ENCODE measurements at regions not wholly inside any gene's neighbourhood (a gene's known extent, or its start where the extent isn't known, plus 50 kb on each side); places are given as distances from the start of the nearest gene placed in this dataset.

DNA sequence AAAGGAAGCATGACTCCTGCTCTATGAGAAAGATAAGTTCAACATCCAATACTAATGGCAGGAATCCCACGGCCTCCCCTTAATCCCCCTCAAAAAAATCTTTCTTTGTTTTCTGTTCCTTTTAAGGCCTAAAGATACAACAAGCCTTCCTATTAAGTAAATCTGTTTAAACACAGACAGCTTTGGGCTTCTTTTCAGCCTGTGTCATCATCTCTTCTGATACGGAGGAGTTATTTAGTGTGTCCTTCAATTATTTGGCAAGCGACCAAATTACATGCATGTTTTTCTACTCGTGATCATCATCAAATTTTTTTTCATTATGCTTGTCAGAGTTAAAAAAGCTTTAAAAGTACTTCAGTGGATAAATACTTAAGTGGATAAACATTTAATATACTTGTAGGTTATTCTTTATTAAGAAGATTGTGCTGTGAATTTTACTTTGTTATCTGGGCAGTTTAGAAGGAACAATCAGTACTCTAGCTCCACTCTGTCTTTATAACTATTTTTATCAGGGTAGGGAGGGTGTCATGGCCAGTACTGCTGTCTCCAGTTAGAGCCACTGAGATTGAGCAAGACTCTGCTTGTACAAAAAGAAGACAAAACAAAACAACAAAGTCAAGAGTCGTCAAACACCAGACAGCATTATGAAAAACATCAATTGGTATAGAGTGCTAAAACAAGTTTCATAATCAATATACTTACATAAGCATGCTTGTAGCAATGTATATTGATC is 210.7 kb downstream of the PRR32 start:
- FAIRE-seq (no peak), DNase-seq (ENCODE audit: insufficient read length, low spot score) (no peak)
- no peak for TF ChIP-seq POLR2AphosphoS5 (IDR thresholded peaks at IDR 0.05; ENCODE audit: low read depth, low read length)
- TF ChIP-seq SPI1 (IDR thresholded peaks at IDR 0.05; ENCODE audit: low read depth, low read length) = no peak
- no peak for TF ChIP-seq TAF1 (IDR thresholded peaks at IDR 0.05; ENCODE audit: low read depth, low read length)

DNA sequence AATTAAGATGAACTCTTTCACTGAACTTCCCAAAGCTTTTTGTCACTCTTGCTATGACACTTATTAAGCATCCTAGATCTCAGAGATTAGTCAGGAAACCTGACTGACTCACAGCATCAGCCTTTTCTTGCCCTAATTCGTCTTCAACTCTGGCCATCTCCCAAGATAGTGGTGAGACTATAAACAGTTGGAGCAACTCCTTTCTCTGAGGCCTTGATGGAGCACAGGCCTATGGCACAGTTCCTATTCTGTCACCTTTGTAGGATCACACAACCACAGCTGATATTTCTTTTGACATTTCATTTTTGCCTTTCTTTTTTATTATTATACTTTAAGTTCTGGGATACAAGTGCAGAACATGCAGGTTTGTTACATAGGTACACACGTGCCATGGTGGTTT is 217.6 kb downstream of the PRR32 start:
- no peak for FAIRE-seq
- TF ChIP-seq TAF1 (IDR thresholded peaks at IDR 0.05; ENCODE audit: low read depth, low read length) (no peak), SPI1 (IDR thresholded peaks at IDR 0.05; ENCODE audit: low read depth, low read length) (no peak), POU2F2 (IDR thresholded peaks at IDR 0.05; ENCODE audit: low read depth, low read length) (no peak), PAX5 (IDR thresholded peaks at IDR 0.05; ENCODE audit: insufficient read depth, low read length, severe bottlenecking) (no peak), POLR2AphosphoS5 (IDR thresholded peaks at IDR 0.05; ENCODE audit: low read depth, low read length) (no peak), POLR2A (IDR thresholded peaks at IDR 0.05; ENCODE audit: low read depth, low read length) (no peak)

DNA sequence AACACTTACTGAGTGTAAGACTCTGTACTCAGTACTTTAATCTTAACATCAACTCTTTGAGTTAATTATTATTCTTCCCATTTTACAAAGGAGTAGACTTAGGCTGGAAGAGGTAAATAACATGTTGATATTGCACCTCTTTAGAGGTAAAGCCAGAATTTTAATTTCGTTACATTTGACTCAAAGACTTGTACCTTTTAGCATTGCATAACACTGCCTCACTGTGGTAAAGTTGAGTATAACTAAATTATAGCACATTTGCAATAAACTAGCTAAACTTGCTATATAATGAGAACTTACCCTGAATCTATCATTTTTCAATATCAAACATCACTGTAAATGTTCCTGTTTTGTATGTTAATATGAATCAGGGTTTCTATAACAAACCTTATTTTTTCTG is 218.5 kb downstream of the PRR32 start:
- TF ChIP-seq POU2F2 (IDR thresholded peaks at IDR 0.05; ENCODE audit: low read depth, low read length) (no peak), SPI1 (IDR thresholded peaks at IDR 0.05; ENCODE audit: low read depth, low read length) (no peak), TAF1 (IDR thresholded peaks at IDR 0.05; ENCODE audit: low read depth, low read length) (no peak), PAX5 (IDR thresholded peaks at IDR 0.05; ENCODE audit: insufficient read depth, low read length, severe bottlenecking) (no peak), POLR2AphosphoS5 (IDR thresholded peaks at IDR 0.05; ENCODE audit: low read depth, low read length) (no peak), POLR2A (IDR thresholded peaks at IDR 0.05; ENCODE audit: low read depth, low read length) (no peak)
- DNase-seq (ENCODE audit: insufficient read length, low spot score) = no peak
- no peak for FAIRE-seq

More for the DNA sequence above, 217.6 kb downstream of the PRR32 start:
- no peak for DNase-seq (ENCODE audit: insufficient read length, low spot score)

DNA sequence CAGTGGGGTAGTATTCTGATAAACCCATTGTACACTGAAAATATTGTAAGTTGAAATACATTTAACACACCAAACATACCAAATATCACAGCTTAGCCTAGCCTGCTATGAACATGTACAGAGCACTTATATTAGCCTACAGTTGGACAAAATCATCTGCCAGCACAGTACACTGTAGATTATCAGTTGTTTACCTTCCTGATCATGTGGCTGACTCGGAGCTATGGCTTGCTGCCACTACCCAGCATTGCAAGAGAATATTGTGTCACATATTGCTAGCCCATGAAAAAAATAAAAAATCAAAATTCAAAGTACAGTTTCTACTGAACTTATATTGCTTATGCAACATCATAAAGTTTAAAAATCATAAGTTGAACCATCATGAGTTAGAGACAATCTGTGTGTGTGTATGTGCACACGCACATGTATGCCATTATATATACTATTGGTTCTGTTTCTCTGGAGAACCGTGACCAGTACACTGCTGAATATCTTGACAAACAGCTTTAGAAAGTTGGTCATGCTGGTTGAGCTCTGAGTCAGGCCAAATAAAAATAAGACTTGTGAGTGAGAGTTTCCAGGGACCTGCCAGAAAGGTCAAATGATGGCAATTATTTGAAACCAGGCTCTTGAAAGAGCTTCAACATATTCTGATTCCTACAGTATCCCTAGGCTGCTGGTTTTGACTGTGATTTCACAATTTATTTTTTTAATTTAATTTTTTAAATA is 238.5 kb downstream of the PRR32 start:
- FAIRE-seq (no peak), DNase-seq (ENCODE audit: insufficient read length, low spot score) (no peak)
- TF ChIP-seq POLR2A (IDR thresholded peaks at IDR 0.05; ENCODE audit: low read depth, low read length) (no peak), TAF1 (IDR thresholded peaks at IDR 0.05; ENCODE audit: low read depth, low read length) (no peak), PAX5 (IDR thresholded peaks at IDR 0.05; ENCODE audit: insufficient read depth, low read length, severe bottlenecking) (no peak), POLR2AphosphoS5 (IDR thresholded peaks at IDR 0.05; ENCODE audit: low read depth, low read length) (no peak), POU2F2 (IDR thresholded peaks at IDR 0.05; ENCODE audit: low read depth, low read length) (no peak), SPI1 (IDR thresholded peaks at IDR 0.05; ENCODE audit: low read depth, low read length) (no peak)

DNA sequence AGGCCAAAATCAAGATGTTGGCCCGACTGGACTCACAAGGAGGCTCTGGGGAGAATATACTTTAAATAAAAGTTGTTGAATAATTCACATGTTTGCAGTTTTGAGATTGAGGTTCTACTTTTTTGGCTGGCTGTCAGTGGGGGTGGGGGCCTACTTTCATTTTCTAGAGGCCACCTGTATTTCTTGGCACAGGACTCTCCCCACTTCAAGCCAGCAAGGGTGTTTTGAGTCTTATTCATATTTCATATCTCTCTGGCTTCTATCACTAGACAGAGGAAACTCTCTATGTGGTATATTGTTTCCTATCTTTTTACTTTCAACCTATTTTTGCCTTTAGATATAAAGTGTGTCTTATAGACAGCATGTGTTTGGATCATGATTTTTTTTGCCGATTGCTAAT is 266.4 kb downstream of the PRR32 start:
- no peak for FAIRE-seq
- no peak for DNase-seq (ENCODE audit: insufficient read length, low spot score)
- TF ChIP-seq SPI1 (IDR thresholded peaks at IDR 0.05; ENCODE audit: low read depth, low read length) (no peak), TAF1 (IDR thresholded peaks at IDR 0.05; ENCODE audit: low read depth, low read length) (no peak), POU2F2 (IDR thresholded peaks at IDR 0.05; ENCODE audit: low read depth, low read length) (no peak), POLR2A (IDR thresholded peaks at IDR 0.05; ENCODE audit: low read depth, low read length) (no peak), POLR2AphosphoS5 (IDR thresholded peaks at IDR 0.05; ENCODE audit: low read depth, low read length) (no peak), PAX5 (IDR thresholded peaks at IDR 0.05; ENCODE audit: insufficient read depth, low read length, severe bottlenecking) (no peak)

DNA sequence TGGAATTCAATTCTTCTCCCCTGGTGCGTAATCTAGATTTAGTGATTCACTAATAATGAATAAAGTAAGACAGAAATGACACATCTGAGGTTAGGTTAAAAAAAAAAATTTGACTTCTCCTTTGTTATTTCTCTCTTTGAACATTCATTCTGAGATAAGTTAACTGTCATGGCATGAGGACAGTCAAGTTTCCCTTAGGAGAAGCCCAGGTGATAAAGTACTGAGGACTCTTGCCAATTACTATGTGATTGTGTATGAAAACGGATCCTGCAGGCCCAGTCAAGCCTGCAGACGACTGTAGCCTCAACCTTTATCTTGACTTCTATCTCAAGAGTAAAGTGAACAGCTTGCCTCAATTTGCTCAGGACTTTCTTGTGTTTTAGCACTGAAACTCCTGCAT is 293.2 kb downstream of the PRR32 start:
- TF ChIP-seq POU2F2 (IDR thresholded peaks at IDR 0.05; ENCODE audit: low read depth, low read length) (no peak), POLR2AphosphoS5 (IDR thresholded peaks at IDR 0.05; ENCODE audit: low read depth, low read length) (no peak), SPI1 (IDR thresholded peaks at IDR 0.05; ENCODE audit: low read depth, low read length) (no peak), POLR2A (IDR thresholded peaks at IDR 0.05; ENCODE audit: low read depth, low read length) (no peak), TAF1 (IDR thresholded peaks at IDR 0.05; ENCODE audit: low read depth, low read length) (no peak), PAX5 (IDR thresholded peaks at IDR 0.05; ENCODE audit: insufficient read depth, low read length, severe bottlenecking) (no peak)
- FAIRE-seq (no peak), DNase-seq (ENCODE audit: insufficient read length, low spot score) (no peak)

DNA sequence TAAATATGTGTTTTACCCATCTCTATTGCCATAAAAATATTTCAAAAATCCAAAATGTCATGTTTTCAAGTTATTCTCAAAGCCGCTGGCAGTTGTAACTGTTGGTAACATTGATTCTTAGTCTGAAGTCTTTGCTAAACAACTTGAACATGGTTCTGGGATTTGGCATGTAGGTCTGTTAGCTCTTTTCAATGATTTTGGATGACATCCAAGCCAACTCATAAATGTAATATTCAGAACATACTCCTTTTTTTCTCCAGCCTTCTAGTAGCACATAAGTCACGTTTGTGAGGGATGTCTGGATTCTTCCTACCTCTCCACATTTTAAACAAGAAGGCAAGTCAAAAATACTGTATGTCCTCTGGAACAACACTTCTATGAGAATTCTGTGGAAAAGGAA is 305.3 kb downstream of the PRR32 start:
- TF ChIP-seq SPI1 (IDR thresholded peaks at IDR 0.05; ENCODE audit: low read depth, low read length) (no peak), PAX5 (IDR thresholded peaks at IDR 0.05; ENCODE audit: insufficient read depth, low read length, severe bottlenecking) (no peak), POLR2AphosphoS5 (IDR thresholded peaks at IDR 0.05; ENCODE audit: low read depth, low read length) (no peak), POLR2A (IDR thresholded peaks at IDR 0.05; ENCODE audit: low read depth, low read length) (no peak), TAF1 (IDR thresholded peaks at IDR 0.05; ENCODE audit: low read depth, low read length) (no peak), POU2F2 (IDR thresholded peaks at IDR 0.05; ENCODE audit: low read depth, low read length) (no peak)
- FAIRE-seq = no peak

DNA sequence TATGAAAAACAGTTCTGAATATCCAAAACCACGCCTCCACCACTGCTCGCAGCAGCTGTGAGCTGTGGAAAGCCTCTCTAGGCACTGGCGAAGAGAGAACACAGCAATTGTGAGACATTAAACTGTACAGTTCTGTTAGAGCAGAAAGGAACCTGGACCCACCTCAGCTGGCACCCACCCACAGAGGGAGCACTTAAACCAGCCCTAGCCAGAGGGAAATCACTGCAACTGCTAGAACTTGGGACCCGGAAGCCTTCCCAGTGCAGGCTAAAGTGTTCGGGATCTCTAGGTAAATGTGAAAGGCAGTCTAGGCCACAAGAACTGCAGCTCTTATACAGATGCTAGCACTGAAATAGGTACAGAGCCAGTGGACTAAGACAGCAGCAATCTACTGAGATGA is 308.8 kb downstream of the PRR32 start:
- DNase-seq (ENCODE audit: insufficient read length, low spot score) = no peak
- no peak for FAIRE-seq
- TF ChIP-seq POU2F2 (IDR thresholded peaks at IDR 0.05; ENCODE audit: low read depth, low read length) = no peak

More for the DNA sequence above, 305.3 kb downstream of the PRR32 start:
- DNase-seq (ENCODE audit: insufficient read length, low spot score) = no peak

DNA sequence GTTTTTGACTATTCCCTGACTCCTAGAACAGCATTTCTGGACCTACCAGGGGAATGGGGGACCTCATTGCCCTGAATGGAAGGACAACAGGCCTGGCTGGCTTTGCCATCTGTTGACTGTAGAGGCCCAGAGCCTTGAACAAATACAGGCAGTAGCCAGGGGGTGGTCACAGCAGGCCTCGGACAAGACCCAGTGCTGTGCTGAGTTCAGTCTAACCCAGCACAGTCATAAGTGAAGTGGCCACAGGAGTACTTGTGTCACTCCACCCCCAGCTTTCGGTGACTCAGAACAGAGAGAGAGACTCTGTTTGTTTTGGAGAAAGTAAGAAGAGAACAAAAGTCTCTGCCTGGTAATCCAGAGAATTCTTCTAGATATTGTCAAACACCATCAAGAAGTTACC is 310.0 kb downstream of the PRR32 start:
- DNase-seq (ENCODE audit: insufficient read length, low spot score) (no peak), FAIRE-seq (no peak)
- TF ChIP-seq PAX5 (IDR thresholded peaks at IDR 0.05; ENCODE audit: insufficient read depth, low read length, severe bottlenecking) = no peak
- no peak for TF ChIP-seq SPI1 (IDR thresholded peaks at IDR 0.05; ENCODE audit: low read depth, low read length)
- no peak for TF ChIP-seq POU2F2 (IDR thresholded peaks at IDR 0.05; ENCODE audit: low read depth, low read length)
- TF ChIP-seq TAF1 (IDR thresholded peaks at IDR 0.05; ENCODE audit: low read depth, low read length) = no peak
- no peak for TF ChIP-seq POLR2A (IDR thresholded peaks at IDR 0.05; ENCODE audit: low read depth, low read length)
- no peak for TF ChIP-seq POLR2AphosphoS5 (IDR thresholded peaks at IDR 0.05; ENCODE audit: low read depth, low read length)

DNA sequence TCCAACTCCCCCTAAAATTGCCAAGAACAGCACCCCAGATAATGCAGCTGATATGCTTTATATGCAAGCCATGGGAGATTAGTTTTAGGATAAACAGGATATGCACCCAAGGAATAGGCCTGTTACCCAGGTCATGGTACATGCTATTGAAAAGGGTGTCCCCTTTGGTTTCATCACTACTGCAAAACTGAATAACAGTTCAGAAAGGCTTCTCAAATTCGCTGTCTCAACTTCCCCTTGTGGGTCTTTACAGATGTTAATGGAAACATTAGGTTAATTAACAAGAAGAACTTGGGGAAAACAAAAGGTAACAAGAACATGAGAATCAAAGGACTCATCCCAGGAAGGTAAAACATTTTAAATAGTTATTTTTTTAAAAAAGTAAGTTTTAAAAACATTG is 318.7 kb downstream of the PRR32 start:
- DNase-seq (ENCODE audit: insufficient read length, low spot score) = no peak
- TF ChIP-seq POLR2A (IDR thresholded peaks at IDR 0.05; ENCODE audit: low read depth, low read length) (no peak), PAX5 (IDR thresholded peaks at IDR 0.05; ENCODE audit: insufficient read depth, low read length, severe bottlenecking) (no peak), TAF1 (IDR thresholded peaks at IDR 0.05; ENCODE audit: low read depth, low read length) (no peak), POU2F2 (IDR thresholded peaks at IDR 0.05; ENCODE audit: low read depth, low read length) (no peak), POLR2AphosphoS5 (IDR thresholded peaks at IDR 0.05; ENCODE audit: low read depth, low read length) (no peak), SPI1 (IDR thresholded peaks at IDR 0.05; ENCODE audit: low read depth, low read length) (no peak)
- FAIRE-seq = no peak

All from GM12891 (cell line).